ENCODE measurements at regions not wholly inside any gene's neighbourhood (a gene's known extent, or its start where the extent isn't known, plus 50 kb on each side); places are given as distances from the start of the nearest gene placed in this dataset.

DNA sequence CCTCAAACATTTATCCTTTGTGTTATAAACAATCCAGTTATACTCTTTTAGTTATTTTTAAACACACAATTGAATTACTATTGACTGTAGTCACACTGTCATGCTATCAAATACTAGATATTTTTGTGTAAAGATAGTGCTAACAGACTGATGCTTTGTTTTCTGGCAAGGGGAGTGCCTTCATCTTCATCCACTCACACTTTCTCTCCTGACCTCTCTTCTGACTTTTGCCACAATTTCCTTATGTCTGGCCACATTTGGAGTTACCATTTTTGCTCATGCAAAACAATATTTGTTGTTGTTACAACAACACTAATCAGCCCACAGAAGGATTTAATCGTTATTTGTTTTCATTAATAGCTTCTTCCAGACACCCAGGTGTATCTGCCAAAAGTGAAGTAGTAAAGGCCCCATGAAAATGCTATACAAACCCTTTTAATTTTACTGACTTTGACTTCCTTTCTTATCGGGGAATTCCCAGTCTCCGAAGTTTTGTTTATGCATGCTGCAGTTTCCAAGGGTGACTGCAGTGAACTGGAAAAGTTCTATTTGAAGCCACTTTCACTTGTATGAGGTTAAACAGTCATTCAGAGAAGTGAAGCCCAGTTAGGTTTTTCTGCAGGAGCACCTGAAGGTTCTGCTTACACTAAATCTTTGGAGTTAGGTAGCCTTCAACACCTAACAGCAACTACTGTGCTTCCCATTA is 66.1 kb upstream of the FRY start:
- no peak for DNase-seq

DNA sequence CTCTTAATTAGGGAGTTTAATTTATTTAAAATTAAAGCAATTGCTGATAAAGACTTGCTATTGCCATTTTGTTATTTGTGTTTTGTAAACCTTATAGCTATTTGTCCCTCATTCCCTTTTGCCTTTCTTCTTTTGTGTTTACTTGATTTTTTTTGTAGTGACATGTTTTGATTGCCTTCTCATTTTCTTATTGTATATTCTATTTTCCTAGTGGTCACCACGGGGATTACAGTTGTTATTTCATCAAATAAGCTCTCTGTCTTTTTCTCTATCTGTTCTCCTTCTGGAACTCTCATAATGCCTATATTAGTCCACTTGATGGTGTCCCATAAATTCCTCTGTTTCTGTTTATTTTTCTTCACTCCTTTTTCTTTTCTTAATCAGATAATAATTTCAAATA is 64.4 kb upstream of the FRY start:
- DNase-seq: no peak

DNA sequence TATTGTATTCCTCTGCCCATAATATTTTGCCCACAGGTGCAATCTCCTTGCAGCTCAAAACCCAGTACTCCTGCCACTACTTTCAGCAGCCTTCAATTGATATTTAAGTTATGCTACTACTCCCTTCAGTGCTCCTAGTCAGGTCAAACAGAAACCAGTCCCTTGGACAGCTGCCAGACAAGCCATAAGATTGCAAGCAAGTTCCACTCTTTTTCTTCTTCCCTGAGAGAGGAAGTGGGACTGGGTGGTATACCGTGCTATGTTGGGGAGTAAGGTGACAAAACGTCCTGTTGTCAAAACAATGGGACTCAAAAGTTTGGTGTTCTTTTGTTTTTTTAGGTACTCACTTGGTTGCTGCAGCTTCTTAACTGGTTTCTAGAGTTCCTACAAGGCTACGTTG is 63.1 kb upstream of the FRY start:
- DNase-seq: no peak

DNA sequence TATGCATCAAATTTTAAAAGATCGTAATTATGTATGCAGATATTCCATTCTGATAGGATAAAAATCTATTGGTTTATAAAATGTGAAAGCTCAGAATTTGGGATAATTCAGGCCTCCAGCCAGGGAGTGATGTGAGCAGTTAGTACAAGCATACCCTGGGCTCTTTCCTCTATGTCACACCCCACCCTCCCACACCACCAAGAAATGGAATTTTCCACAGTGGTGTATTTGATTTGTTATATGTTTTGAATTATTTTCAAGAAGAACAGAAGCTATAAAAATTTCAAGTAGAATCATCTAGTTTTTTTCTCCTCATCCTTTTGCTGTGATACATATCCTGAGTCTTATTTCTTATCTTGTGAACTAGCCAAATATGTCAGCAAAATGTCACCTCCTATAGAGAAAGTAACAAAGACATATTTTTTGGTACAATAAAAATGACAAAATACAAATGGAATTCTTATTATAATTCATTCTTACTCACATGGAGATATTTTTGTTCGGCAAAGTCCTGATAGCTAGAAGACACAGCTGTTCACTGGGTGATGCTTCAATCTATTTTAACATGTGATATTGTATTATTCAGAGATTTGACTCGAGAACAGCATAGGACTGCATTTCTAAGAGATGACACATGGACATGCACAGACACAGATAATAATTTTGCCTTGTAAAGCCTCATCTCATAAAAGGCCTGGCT is 61.2 kb upstream of the FRY start:
- DNase-seq: no peak

DNA sequence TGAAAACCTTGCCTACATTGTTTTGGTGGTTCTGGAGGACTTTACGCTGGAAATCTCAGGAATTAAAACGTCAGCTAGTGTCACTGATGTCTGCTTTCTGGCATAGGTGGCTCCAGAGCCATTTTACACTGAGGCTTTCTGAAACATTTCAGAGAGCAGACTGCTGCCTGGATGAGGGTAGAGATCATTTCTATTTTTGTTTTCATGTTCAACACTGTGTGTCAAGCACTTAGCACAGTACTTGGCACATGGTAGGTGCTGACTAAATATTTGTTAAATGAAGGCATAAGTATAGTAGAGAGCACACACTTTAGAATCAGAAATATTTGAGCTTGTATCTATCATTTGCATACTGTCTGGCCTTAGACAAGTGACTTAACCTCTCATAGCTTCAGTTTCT is 59.1 kb upstream of the FRY start:
- no peak for DNase-seq

DNA sequence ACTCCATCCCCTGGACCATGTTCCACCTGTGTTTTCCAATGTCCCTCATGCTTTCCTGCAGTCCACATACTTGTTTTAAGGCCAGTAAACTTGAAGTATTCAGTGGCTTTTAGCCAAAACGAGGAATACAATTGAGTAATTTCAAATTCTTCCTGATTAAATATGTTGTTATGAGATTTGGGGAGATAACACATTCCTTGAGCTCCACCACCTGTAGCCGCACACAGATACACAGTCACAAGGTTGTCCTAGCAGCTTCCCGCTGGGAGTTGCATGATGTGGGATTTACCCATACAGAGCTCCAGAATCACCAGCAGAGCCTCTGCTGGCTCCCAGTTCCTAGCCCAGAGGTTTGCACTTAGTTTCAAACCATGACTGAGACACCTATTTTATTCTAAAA is 53.6 kb upstream of the FRY start:
- no peak for DNase-seq

DNA sequence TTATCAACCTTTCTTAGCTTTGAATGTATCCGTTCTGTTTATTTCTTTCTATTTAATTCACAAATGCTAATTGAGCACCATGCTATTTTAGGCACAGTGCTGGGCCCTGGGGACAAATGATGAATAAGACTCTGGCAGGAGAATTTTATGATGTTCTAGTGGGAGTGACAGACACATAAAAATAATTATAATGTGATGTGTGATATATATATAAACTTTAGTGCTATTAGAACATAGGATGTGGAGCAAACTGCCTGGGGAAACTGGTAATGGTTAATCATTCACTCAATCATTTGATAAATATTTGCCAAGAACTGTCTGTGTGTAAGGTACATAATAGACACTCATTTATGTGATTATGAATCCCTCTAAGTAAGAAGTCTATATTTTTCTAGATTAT is 50.7 kb upstream of the FRY start:
- DNase-seq: no peak
